ENCODE measurements at regions not wholly inside any gene's neighbourhood (a gene's known extent, or its start where the extent isn't known, plus 50 kb on each side); places are given as distances from the start of the nearest gene placed in this dataset.
"Not testable (repeated sequence)": the region's sequence is repeated elsewhere in the genome, so short reads cannot be mapped to it uniquely, and the experiment has no call there.

- not testable (repeated sequence) for H3K4ac ChIP-seq (ENCODE audit: low read length); H3K27ac ChIP-seq (replicated peaks; ENCODE audit: low read length); H2BK120ac ChIP-seq (ENCODE audit: low read depth, low read length); H4K8ac ChIP-seq (ENCODE audit: low read depth, low read length); H3K4me3 ChIP-seq (ENCODE audit: low read length in 2 of 2); H3K4me1 ChIP-seq (ENCODE audit: control insufficient read depth in 2 of 2, insufficient read depth in 1 of 2, low read depth in 1 of 2, low read length in 2 of 2); H4K91ac ChIP-seq (ENCODE audit: low read depth, low read length, poor library complexity); DNase-seq (ENCODE audit: low spot score); H3K27me3 ChIP-seq (ENCODE audit: control insufficient read depth in 3 of 3, insufficient read depth in 3 of 3, low read depth in 1 of 3, low read length in 3 of 3); H3K4me2 ChIP-seq (ENCODE audit: insufficient read depth, low read length, poor library complexity, severe bottlenecking); H3K36me3 ChIP-seq (replicated peaks in 1 of 2; ENCODE audit: control insufficient read depth in 2 of 2, insufficient read depth in 2 of 2, low read length in 2 of 2); H3K14ac ChIP-seq (ENCODE audit: low read length); H2AK5ac ChIP-seq (ENCODE audit: low read depth, low read length); H3K18ac ChIP-seq (ENCODE audit: low read length); H2BK15ac ChIP-seq (ENCODE audit: low read length); H3K79me1 ChIP-seq (ENCODE audit: low read depth, low read length); H2BK5ac ChIP-seq (ENCODE audit: low read length); H3K23ac ChIP-seq (ENCODE audit: low read depth, low read length, poor library complexity); H3K9ac ChIP-seq (ENCODE audit: low read depth, low read length, poor library complexity); H3K9me3 ChIP-seq (replicated peaks in 1 of 2; ENCODE audit: control insufficient read depth in 2 of 2, insufficient read depth in 1 of 2, low read depth in 1 of 2, low read length in 2 of 2); H2AFZ ChIP-seq (ENCODE audit: low read length); H2BK12ac ChIP-seq (ENCODE audit: low read length)
- WGBS, 2 donors (ENCODE audit: extremely low coverage in 2 of 2, insufficient read length in 2 of 2, insufficient replicate concordance in 1 of 2) = no CpG with 5 or more reads among the region's 4 CpGs
These were observed 116.0 kb upstream of the PALM2AKAP2 start for GRCh38 chr9:109663978-109664377.

- not testable (repeated sequence) for H3K9ac ChIP-seq (ENCODE audit: low read depth, low read length, poor library complexity); H3K18ac ChIP-seq (ENCODE audit: low read length); H2BK12ac ChIP-seq (ENCODE audit: low read length); H3K36me3 ChIP-seq (replicated peaks in 1 of 2; ENCODE audit: control insufficient read depth in 2 of 2, insufficient read depth in 2 of 2, low read length in 2 of 2); H4K91ac ChIP-seq (ENCODE audit: low read depth, low read length, poor library complexity); H3K4ac ChIP-seq (ENCODE audit: low read length); H3K4me1 ChIP-seq (ENCODE audit: control insufficient read depth in 2 of 2, insufficient read depth in 1 of 2, low read depth in 1 of 2, low read length in 2 of 2); H3K23ac ChIP-seq (ENCODE audit: low read depth, low read length, poor library complexity); H3K4me3 ChIP-seq (ENCODE audit: low read length in 2 of 2); H2BK120ac ChIP-seq (ENCODE audit: low read depth, low read length); H2AK5ac ChIP-seq (ENCODE audit: low read depth, low read length); H3K27ac ChIP-seq (replicated peaks; ENCODE audit: low read length); H3K9me3 ChIP-seq (replicated peaks in 1 of 2; ENCODE audit: control insufficient read depth in 2 of 2, insufficient read depth in 1 of 2, low read depth in 1 of 2, low read length in 2 of 2); H3K4me2 ChIP-seq (ENCODE audit: insufficient read depth, low read length, poor library complexity, severe bottlenecking); H3K27me3 ChIP-seq (ENCODE audit: control insufficient read depth in 3 of 3, insufficient read depth in 3 of 3, low read depth in 1 of 3, low read length in 3 of 3); DNase-seq (ENCODE audit: low spot score); H2BK15ac ChIP-seq (ENCODE audit: low read length); H2BK5ac ChIP-seq (ENCODE audit: low read length); H3K79me1 ChIP-seq (ENCODE audit: low read depth, low read length); H3K14ac ChIP-seq (ENCODE audit: low read length); H4K8ac ChIP-seq (ENCODE audit: low read depth, low read length)
- H2AFZ ChIP-seq (ENCODE audit: low read length) = peak overlapping the region; percentile 68
- no CpG with 5 or more reads among the region's 7 CpGs for WGBS, 2 donors (ENCODE audit: extremely low coverage in 2 of 2, insufficient read length in 2 of 2, insufficient replicate concordance in 1 of 2)
These were observed 114.3 kb upstream of the PALM2AKAP2 start for GRCh38 chr9:109665736-109666135.

DNA sequence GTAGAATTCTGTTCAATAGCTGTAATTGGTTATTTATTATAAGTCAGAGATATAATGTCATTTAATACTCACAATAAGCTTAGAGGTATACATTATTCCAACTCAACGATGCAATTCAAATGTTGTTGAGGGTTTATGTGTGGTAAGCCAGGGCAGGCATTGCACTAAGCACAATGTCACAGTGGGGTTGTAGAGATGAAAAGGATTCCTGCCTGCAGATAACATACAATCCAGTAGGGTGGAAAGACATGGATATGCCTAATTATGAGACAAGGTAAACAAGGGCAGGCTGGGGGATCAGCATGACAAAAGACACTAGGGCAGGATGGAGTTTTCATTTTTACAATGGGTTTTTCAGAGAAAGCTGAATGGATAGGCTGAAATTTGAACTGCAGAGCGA, 98.7 kb upstream of the PALM2AKAP2 start:
- no peak overlapping the region for H3K27ac ChIP-seq (replicated peaks; ENCODE audit: low read length)
- no peaks in the 10 kb centered on the region for H3K79me1 ChIP-seq (ENCODE audit: low read depth, low read length)
- no peak overlapping the region for H2BK120ac ChIP-seq (ENCODE audit: low read depth, low read length)
- no peak overlapping the region for H3K18ac ChIP-seq (ENCODE audit: low read length)
- H3K27me3 ChIP-seq (ENCODE audit: control insufficient read depth in 3 of 3, insufficient read depth in 3 of 3, low read depth in 1 of 3, low read length in 3 of 3) = no peaks in the 10 kb centered on the region
- H3K4ac ChIP-seq (ENCODE audit: low read length) = no peak overlapping the region
- H3K23ac ChIP-seq (ENCODE audit: low read depth, low read length, poor library complexity) = no peak overlapping the region
- no peak overlapping the region for H3K9ac ChIP-seq (ENCODE audit: low read depth, low read length, poor library complexity)
- no peaks in the 10 kb centered on the region for H3K4me1 ChIP-seq (ENCODE audit: control insufficient read depth in 2 of 2, insufficient read depth in 1 of 2, low read depth in 1 of 2, low read length in 2 of 2)
- H2BK5ac ChIP-seq (ENCODE audit: low read length) = no peak overlapping the region
- peaks cover 0 to 4% of the 10 kb centered on the region in 2 donors for H3K9me3 ChIP-seq (replicated peaks in 1 of 2; ENCODE audit: control insufficient read depth in 2 of 2, insufficient read depth in 1 of 2, low read depth in 1 of 2, low read length in 2 of 2)
- H3K4me3 ChIP-seq (ENCODE audit: low read length in 2 of 2) = no peak overlapping the region
- H3K4me2 ChIP-seq (ENCODE audit: insufficient read depth, low read length, poor library complexity, severe bottlenecking) = no peak overlapping the region
- no peak overlapping the region for H4K8ac ChIP-seq (ENCODE audit: low read depth, low read length)
- H2BK15ac ChIP-seq (ENCODE audit: low read length) = no peak overlapping the region
- H3K14ac ChIP-seq (ENCODE audit: low read length) = no peak overlapping the region
- no peaks in the 10 kb centered on the region for H3K36me3 ChIP-seq (replicated peaks in 1 of 2; ENCODE audit: control insufficient read depth in 2 of 2, insufficient read depth in 2 of 2, low read length in 2 of 2)
- no CpG with 5 or more reads among the region's 2 CpGs for WGBS, 2 donors (ENCODE audit: extremely low coverage in 2 of 2, insufficient read length in 2 of 2, insufficient replicate concordance in 1 of 2)
- DNase-seq (ENCODE audit: low spot score) = no peak
- H2BK12ac ChIP-seq (ENCODE audit: low read length) = no peak overlapping the region
- H2AFZ ChIP-seq (ENCODE audit: low read length) = no peak overlapping the region
- no peak overlapping the region for H4K91ac ChIP-seq (ENCODE audit: low read depth, low read length, poor library complexity)
- H2AK5ac ChIP-seq (ENCODE audit: low read depth, low read length) = no peak overlapping the region

DNA sequence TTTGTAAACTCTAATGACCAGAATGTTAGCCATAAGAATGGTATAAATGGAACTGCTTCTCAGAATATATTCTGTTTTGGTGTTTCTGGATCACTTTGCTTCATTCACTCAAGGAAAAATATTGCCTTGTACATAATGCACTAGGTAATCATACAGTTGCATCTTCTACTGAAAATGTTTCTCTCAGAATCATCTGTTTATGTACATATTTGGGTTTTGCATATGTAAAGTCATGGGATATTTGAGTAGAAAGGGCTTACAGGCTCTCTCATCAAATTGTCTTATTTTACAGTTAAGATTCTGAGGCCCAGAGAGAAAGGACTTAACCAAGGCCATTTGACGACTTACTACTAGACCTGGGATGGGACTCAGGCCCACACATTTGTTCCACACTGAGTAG, 97.8 kb upstream of the PALM2AKAP2 start:
- Histone ChIP-seq H3K27me3 (ENCODE audit: control insufficient read depth in 3 of 3, insufficient read depth in 3 of 3, low read depth in 1 of 3, low read length in 3 of 3) (no peaks in the 10 kb centered on the region), H4K8ac (ENCODE audit: low read depth, low read length) (no peak overlapping the region), H2BK15ac (ENCODE audit: low read length) (no peak overlapping the region), H3K4ac (ENCODE audit: low read length) (no peak overlapping the region), H2BK120ac (ENCODE audit: low read depth, low read length) (no peak overlapping the region), H3K14ac (ENCODE audit: low read length) (no peak overlapping the region), H2BK12ac (ENCODE audit: low read length) (no peak overlapping the region), H2AK5ac (ENCODE audit: low read depth, low read length) (no peak overlapping the region), H2BK5ac (ENCODE audit: low read length) (no peak overlapping the region), H3K9me3 (replicated peaks in 1 of 2; ENCODE audit: control insufficient read depth in 2 of 2, insufficient read depth in 1 of 2, low read depth in 1 of 2, low read length in 2 of 2) (peaks cover 0 to 4% of the 10 kb centered on the region in 2 donors), H3K36me3 (replicated peaks in 1 of 2; ENCODE audit: control insufficient read depth in 2 of 2, insufficient read depth in 2 of 2, low read length in 2 of 2) (no peaks in the 10 kb centered on the region), H3K4me1 (ENCODE audit: control insufficient read depth in 2 of 2, insufficient read depth in 1 of 2, low read depth in 1 of 2, low read length in 2 of 2) (no peaks in the 10 kb centered on the region), H2AFZ (ENCODE audit: low read length) (no peak overlapping the region), H3K23ac (ENCODE audit: low read depth, low read length, poor library complexity) (no peak overlapping the region), H3K79me1 (ENCODE audit: low read depth, low read length) (no peaks in the 10 kb centered on the region), H3K27ac (replicated peaks; ENCODE audit: low read length) (no peak overlapping the region), H3K4me2 (ENCODE audit: insufficient read depth, low read length, poor library complexity, severe bottlenecking) (no peak overlapping the region), H4K91ac (ENCODE audit: low read depth, low read length, poor library complexity) (no peak overlapping the region), H3K9ac (ENCODE audit: low read depth, low read length, poor library complexity) (no peak overlapping the region), H3K4me3 (ENCODE audit: low read length in 2 of 2) (no peak overlapping the region), H3K18ac (ENCODE audit: low read length) (no peak overlapping the region)
- no CpG with 5 or more reads among the region's 1 CpG for WGBS, 2 donors (ENCODE audit: extremely low coverage in 2 of 2, insufficient read length in 2 of 2, insufficient replicate concordance in 1 of 2)
- DNase-seq (ENCODE audit: low spot score) = no peak

Data from neuronal stem cell (in vitro differentiated cells).